PC-9 (cell line): ENCODE measurements at regions not wholly inside any gene's neighbourhood (a gene's known extent, or its start where the extent isn't known, plus 50 kb on each side); places are given as distances from the start of the nearest gene placed in this dataset.

ENCODE experiments used
- BruUV-seq: library from RNA; stranded (reverse); fragments of 400-500 nt; replicated peaks from 2 replicates; lab custom pipeline; 2021; lab: Mats Ljungman, UMichigan
- CTCF ChIA-PET: fragments of 300-600 bp; sonication (Branson Sonifier 250); formaldehyde crosslinking; loops from one replicate; lab custom pipeline; 2022; ENCODE audit warnings: antibody characterized with exemption; lab: Charles Lee
- POLR2A ChIA-PET: fragments of 300-600 bp; sonication (Branson Sonifier 250); formaldehyde crosslinking; loops from one replicate; lab custom pipeline; 2022; ENCODE audit warnings: antibody characterized with exemption; ENCODE audit not compliant: unreplicated experiment; lab: Charles Lee
- DNase-seq, 2 experiments: peaks; one replicate each; pipeline versions ENCODE4 v3.0.0 to v3.0.0-alpha.2; 2015 to 2022; ENCODE audit warnings: mixed read lengths in 1 of 2
- H2AFZ ChIP-seq: fragments of 200-600 bp; sonication (generic); 2 replicates; pipeline ENCODE4 v1.8.1; 2017; ENCODE audit warnings: antibody characterized with exemption
- H3F3A ChIP-seq: fragments of 200-600 bp; sonication (generic); 2 replicates; pipeline ENCODE4 v1.8.1; 2017; ENCODE audit warnings: antibody characterized with exemption, mild to moderate bottlenecking, low read depth; ENCODE audit not compliant: insufficient read depth
- H3K27ac ChIP-seq: fragments of 200-600 bp; sonication (generic); 2 replicates; pipeline ENCODE4 v1.6.1; 2016; ENCODE audit warnings: mixed run types
- H3K27me3 ChIP-seq: fragments of 200-600 bp; sonication (generic); 2 replicates; pipeline ENCODE4 v1.6.1; 2016; ENCODE audit warnings: low read depth, mixed run types; ENCODE audit not compliant: insufficient read depth
- H3K36me3 ChIP-seq: fragments of 200-600 bp; sonication (generic); 2 replicates; pipeline ENCODE4 v1.6.1; 2016; ENCODE audit warnings: low read depth, mixed run types
- H3K4me1 ChIP-seq: fragments of 200-600 bp; sonication (generic); replicated peaks from 2 replicates; pipeline ENCODE4 v1.6.1; 2016; ENCODE audit warnings: mixed run types; ENCODE audit not compliant: insufficient read depth
- H3K4me2 ChIP-seq: fragments of 200-600 bp; sonication (generic); 2 replicates; pipeline ENCODE4 v1.6.1; 2017; ENCODE audit warnings: mixed run types
- H3K4me3 ChIP-seq: fragments of 200-600 bp; sonication (generic); 2 replicates; pipeline ENCODE4 v1.6.1; 2016; ENCODE audit warnings: mixed run types
- H3K79me2 ChIP-seq: fragments of 200-600 bp; sonication (generic); 2 replicates; pipeline ENCODE4 v1.6.1; 2017; ENCODE audit warnings: low read depth, mixed run types
- H3K9me2 ChIP-seq: fragments of 200-600 bp; sonication (generic); 2 replicates; pipeline ENCODE4 v1.8.1; 2017; ENCODE audit warnings: mild to moderate bottlenecking; ENCODE audit not compliant: insufficient read depth
- H3K9me3 ChIP-seq: fragments of 200-600 bp; sonication (generic); 2 replicates; pipeline ENCODE4 v1.8.1; 2016; ENCODE audit warnings: low read depth; ENCODE audit not compliant: insufficient read depth
- H4K20me1 ChIP-seq: fragments of 200-600 bp; sonication (generic); 2 replicates; pipeline ENCODE4 v1.8.1; 2017; ENCODE audit not compliant: insufficient read depth
- CTCF ChIP-seq: fragments of 200-600 bp; sonication (generic); conservative IDR thresholded peaks from 2 replicates; pipeline ENCODE4 v1.6.1; 2017; ENCODE audit warnings: mixed run types, antibody characterized with exemption, mild to moderate bottlenecking, moderate library complexity
- EZH2 ChIP-seq: fragments of 200-600 bp; sonication (generic); IDR thresholded peaks from 2 replicates; pipeline ENCODE4 v1.8.0; 2017; ENCODE audit warnings: antibody characterized with exemption, low read depth
- intact Hi-C: fragments of 100-400 bp; cut with micrococcal nuclease; formaldehyde crosslinking; loops from one replicate; pipeline ENCODE4 v1.10.0; 2022; ENCODE audit not compliant: unreplicated experiment

GRCh38 chr6:144347448-144347759 lies 62.3 kb downstream of the UTRN start:
- Histone ChIP-seq H4K20me1 (no peaks in the 10 kb centered on the region), H3K4me2 (peak overlapping the region; percentile 56), H3K9me3 (no peaks in the 10 kb centered on the region), H3K9me2 (no peaks in the 10 kb centered on the region), H3K27ac (peak overlapping the region; percentile 61; the same call in 1 of the 2 replicates), H2AFZ (no peak overlapping the region), H3K4me3 (no peak overlapping the region), H3K27me3 (no peaks in the 10 kb centered on the region), H3K79me2 (peaks cover 56% of the 10 kb centered on the region), H3K4me1 (peaks cover 44% of the 10 kb centered on the region), H3F3A (peaks cover 49% of the 10 kb centered on the region; the same call in 1 of the 2 replicates), H3K36me3 (no peaks in the 10 kb centered on the region)
- TF ChIP-seq CTCF (no peak), EZH2 (no peak)
- intact Hi-C loops, result no loop called here
- ChIA-PET POLR2A (no interaction called here), CTCF (no interaction called here)
- DNase-seq, result no peak
- no TSS peak for BruUV-seq

GRCh38 chr6:144347933-144348332 lies 62.8 kb downstream of the UTRN start:
- Histone ChIP-seq H3K4me3 (no peak overlapping the region), H2AFZ (no peak overlapping the region), H3F3A (peaks cover 49% of the 10 kb centered on the region; the same call in 1 of the 2 replicates), H3K79me2 (peaks cover 56% of the 10 kb centered on the region), H3K4me2 (no peak overlapping the region), H3K4me1 (peaks cover 42% of the 10 kb centered on the region), H3K9me2 (no peaks in the 10 kb centered on the region), H3K27ac (0 out of 2 replicates have a peak overlapping the region, but pooled peaks have one; percentile 61), H4K20me1 (no peaks in the 10 kb centered on the region), H3K9me3 (no peaks in the 10 kb centered on the region), H3K27me3 (no peaks in the 10 kb centered on the region), H3K36me3 (no peaks in the 10 kb centered on the region)
- ChIA-PET CTCF (no interaction called here), POLR2A (no interaction called here)
- no peak for DNase-seq
- TF ChIP-seq EZH2 (no peak), CTCF (no peak)
- BruUV-seq, result no TSS peak
- intact Hi-C loops, result no loop called here

- DNase-seq, result peak in 1 of 2 experiments; percentile 77
Measured at GRCh38 chr6:144349690-144350527, 64.8 kb downstream of the UTRN start.

More at GRCh38 chr6:144349690-144350527, 64.8 kb downstream of the UTRN start:
- H3K4me1 ChIP-seq, result peaks cover 36% of the 10 kb centered on the region
- H3K79me2 ChIP-seq, result peaks cover 74% of the 10 kb centered on the region
- no peaks in the 10 kb centered on the region for H4K20me1 ChIP-seq
- no peaks in the 10 kb centered on the region for H3K9me3 ChIP-seq
- H3K27me3 ChIP-seq, result no peaks in the 10 kb centered on the region
- intact Hi-C loops, result loop anchor here (1.0 kb wide), 1 partner anchor 10 kb away; no protein-coding TSS in a partner anchor
- H3K9me2 ChIP-seq, result no peaks in the 10 kb centered on the region
- peaks cover 37% of the 10 kb centered on the region; the same call in 1 of the 2 replicates for H3F3A ChIP-seq
- H2AFZ ChIP-seq, result no peak overlapping the region
- no peaks in the 10 kb centered on the region for H3K36me3 ChIP-seq
- peak overlapping the region; percentile 49 for H3K4me2 ChIP-seq
- no peak overlapping the region for H3K4me3 ChIP-seq
- H3K27ac ChIP-seq, result peak overlapping the region; percentile 72
- POLR2A ChIA-PET, result interaction anchor here (0.7 kb wide), 1 partner anchor 13 kb away, joined by 4 read pairs; no protein-coding TSS in a partner anchor
- BruUV-seq, result no TSS peak
- CTCF ChIA-PET, result no interaction called here
- TF ChIP-seq EZH2, result no peak
- TF ChIP-seq CTCF, result no peak
